GM12801 (cell line): ENCODE measurements at regions not wholly inside any gene's neighbourhood (a gene's known extent, or its start where the extent isn't known, plus 50 kb on each side); places are given as distances from the start of the nearest gene placed in this dataset.

ENCODE experiments used
- CTCF ChIP-seq: IDR thresholded peaks from one replicate; pipeline ENCODE4 v1.5.1; 2011; ENCODE audit warnings: control low read depth; ENCODE audit not compliant: insufficient read length; ENCODE audit errors: extremely low read depth

GRCh38 chr20:40442181-40442963, 246.7 kb downstream of the MAFB start:
- TF ChIP-seq CTCF = no peak

- TF ChIP-seq CTCF = no peak
These were observed 247.3 kb downstream of the MAFB start for GRCh38 chr20:40441771-40442170.

- TF ChIP-seq CTCF = no peak
These were observed 250.7 kb downstream of the MAFB start for GRCh38 chr20:40438161-40438830.

GRCh38 chr20:40436011-40436410, 253.0 kb downstream of the MAFB start:
- no peak for TF ChIP-seq CTCF

- no peak for TF ChIP-seq CTCF
These were observed 253.7 kb downstream of the MAFB start for GRCh38 chr20:40435146-40435895.

- TF ChIP-seq CTCF = no peak
These were observed 254.9 kb downstream of the MAFB start for GRCh38 chr20:40434122-40434521.

- no peak for TF ChIP-seq CTCF
These were observed 255.6 kb downstream of the MAFB start for GRCh38 chr20:40433341-40433861.
